ENCODE measurements at regions not wholly inside any gene's neighbourhood (a gene's known extent, or its start where the extent isn't known, plus 50 kb on each side); places are given as distances from the start of the nearest gene placed in this dataset.

GRCh38 chr3:71955240-71956068 is 170.5 kb upstream of the PROK2 start:
- H3K4me3 ChIP-seq = no peak overlapping the region
- H3K4me1 ChIP-seq (ENCODE audit: insufficient read depth) = peaks cover 4% of the 10 kb centered on the region
- H3K27ac ChIP-seq = no peak overlapping the region
- H3K79me2 ChIP-seq = no peaks in the 10 kb centered on the region
- no peaks in the 10 kb centered on the region for H4K20me1 ChIP-seq (ENCODE audit: insufficient read depth, poor library complexity, severe bottlenecking)
- WGBS (ENCODE audit: low lambda C conversion rate, missing lambda C conversion rate) = 35% methylated on average over 12 of the region's 12 CpGs
- peak; percentile 90 for DNase-seq (ENCODE audit: low spot score)
- H3K36me3 ChIP-seq (replicated peaks; ENCODE audit: insufficient read depth, low read depth) = no peaks in the 10 kb centered on the region
- no peaks in the 10 kb centered on the region for H3K9me3 ChIP-seq (ENCODE audit: low read depth)
- H2AFZ ChIP-seq = no peak overlapping the region
- TF ChIP-seq EZH2 (IDR thresholded peaks at IDR 0.05; ENCODE audit: borderline replicate concordance) (no peak), CTCF (IDR thresholded peaks at IDR 0.05; ENCODE audit: poor library complexity) (peak; percentile 94)
- peak overlapping the region; percentile 50 for H3K4me2 ChIP-seq
- H3K27me3 ChIP-seq = no peaks in the 10 kb centered on the region
- no peaks in the 10 kb centered on the region for H3K9me2 ChIP-seq (replicated peaks; ENCODE audit: insufficient read depth)

DNA sequence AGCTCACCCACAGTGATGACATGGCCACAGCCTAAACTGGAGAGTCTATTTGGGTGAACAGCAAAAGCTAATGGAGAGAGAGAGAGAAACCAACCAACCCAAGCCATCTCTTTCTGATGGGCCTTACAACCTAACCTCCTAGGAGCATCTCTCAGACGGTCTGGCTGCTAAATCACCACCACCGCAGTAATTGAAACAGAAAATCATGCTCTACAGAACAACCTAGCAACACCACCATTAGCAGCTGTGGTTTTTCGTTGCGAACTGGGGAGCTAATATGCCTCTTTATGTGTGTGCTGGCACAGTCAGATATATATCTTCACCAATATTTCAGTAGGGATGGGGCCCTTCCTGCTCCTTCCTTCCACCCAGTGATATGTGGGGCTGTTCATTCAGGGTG is 166.9 kb upstream of the PROK2 start:
- DNase-seq (ENCODE audit: low spot score) = no peak
- H3K79me2 ChIP-seq = no peaks in the 10 kb centered on the region
- H2AFZ ChIP-seq = no peak overlapping the region
- no peaks in the 10 kb centered on the region for H3K36me3 ChIP-seq (replicated peaks; ENCODE audit: insufficient read depth, low read depth)
- no peak overlapping the region for H3K4me3 ChIP-seq
- 68% methylated on average over 4 of the region's 4 CpGs for WGBS (ENCODE audit: low lambda C conversion rate, missing lambda C conversion rate)
- no peaks in the 10 kb centered on the region for H4K20me1 ChIP-seq (ENCODE audit: insufficient read depth, poor library complexity, severe bottlenecking)
- H3K4me2 ChIP-seq = no peak overlapping the region
- no peaks in the 10 kb centered on the region for H3K27me3 ChIP-seq
- peaks cover 4% of the 10 kb centered on the region for H3K4me1 ChIP-seq (ENCODE audit: insufficient read depth)
- no peaks in the 10 kb centered on the region for H3K9me3 ChIP-seq (ENCODE audit: low read depth)
- TF ChIP-seq CTCF (IDR thresholded peaks at IDR 0.05; ENCODE audit: poor library complexity) (no peak), EZH2phosphoT487 (IDR thresholded peaks at IDR 0.05; ENCODE audit: low read depth, severe bottlenecking, unreplicated experiment) (no peak), EZH2 (IDR thresholded peaks at IDR 0.05; ENCODE audit: borderline replicate concordance) (no peak)
- H3K27ac ChIP-seq = no peak overlapping the region
- H3K9me2 ChIP-seq (replicated peaks; ENCODE audit: insufficient read depth) = no peaks in the 10 kb centered on the region

GRCh38 chr3:71951361-71951760 is 166.4 kb upstream of the PROK2 start:
- TF ChIP-seq CTCF (IDR thresholded peaks at IDR 0.05; ENCODE audit: poor library complexity) = no peak
- no peak for TF ChIP-seq EZH2 (IDR thresholded peaks at IDR 0.05; ENCODE audit: borderline replicate concordance)
- no peak for TF ChIP-seq EZH2phosphoT487 (IDR thresholded peaks at IDR 0.05; ENCODE audit: low read depth, severe bottlenecking, unreplicated experiment)
- H4K20me1 ChIP-seq (ENCODE audit: insufficient read depth, poor library complexity, severe bottlenecking) = no peaks in the 10 kb centered on the region
- peaks cover 4% of the 10 kb centered on the region for H3K4me1 ChIP-seq (ENCODE audit: insufficient read depth)
- H3K79me2 ChIP-seq = no peaks in the 10 kb centered on the region
- H3K9me2 ChIP-seq (replicated peaks; ENCODE audit: insufficient read depth) = no peaks in the 10 kb centered on the region
- H3K27me3 ChIP-seq = no peaks in the 10 kb centered on the region
- no peaks in the 10 kb centered on the region for H3K36me3 ChIP-seq (replicated peaks; ENCODE audit: insufficient read depth, low read depth)
- WGBS (ENCODE audit: low lambda C conversion rate, missing lambda C conversion rate) = 78% methylated on average over 4 of the region's 4 CpGs
- H3K27ac ChIP-seq = no peak overlapping the region
- no peak overlapping the region for H3K4me3 ChIP-seq
- H3K9me3 ChIP-seq (ENCODE audit: low read depth) = no peaks in the 10 kb centered on the region
- H2AFZ ChIP-seq = no peak overlapping the region
- no peak for DNase-seq (ENCODE audit: low spot score)
- no peak overlapping the region for H3K4me2 ChIP-seq

Measured in hepatocyte (in vitro differentiated cells).